KOPT-K1 (cell line): ENCODE measurements at regions not wholly inside any gene's neighbourhood (a gene's known extent, or its start where the extent isn't known, plus 50 kb on each side); places are given as distances from the start of the nearest gene placed in this dataset.
"Not testable (repeated sequence)": the region's sequence is repeated elsewhere in the genome, so short reads cannot be mapped to it uniquely, and the experiment has no call there.

Experiments used
- H3K27ac ChIP-seq: fragments of 200-600 bp; sonication (generic); 2 replicates; pipeline ENCODE4 v1.5.1; 2016; ENCODE audit warnings: antibody characterized with exemption, mild to moderate bottlenecking, low read depth, low read length; ENCODE audit not compliant: poor library complexity, severe bottlenecking
- H3K36me3 ChIP-seq: fragments of 200-600 bp; sonication (generic); 2 replicates; pipeline ENCODE4 v1.5.1; 2017; ENCODE audit warnings: antibody characterized with exemption, mild to moderate bottlenecking, low read length, moderate library complexity; ENCODE audit not compliant: insufficient read depth
- H3K9me3 ChIP-seq: fragments of 200-600 bp; sonication (generic); 2 replicates; pipeline ENCODE4 v1.5.1; 2017; ENCODE audit warnings: antibody characterized with exemption, low read length, mild to moderate bottlenecking; ENCODE audit not compliant: insufficient read depth, poor library complexity, severe bottlenecking

- Histone ChIP-seq H3K36me3 (no peaks in the 10 kb centered on the region), H3K9me3 (no peaks in the 10 kb centered on the region), H3K27ac (no peak overlapping the region)
Measured at GRCh38 chr12:85405262-85405661, 125.2 kb downstream of the ALX1 start.

GRCh38 chr12:85405781-85406522 lies 125.9 kb downstream of the ALX1 start:
- Histone ChIP-seq H3K9me3 (no peaks in the 10 kb centered on the region), H3K36me3 (no peaks in the 10 kb centered on the region), H3K27ac (no peak overlapping the region)

GRCh38 chr12:85413266-85413665 lies 133.2 kb downstream of the ALX1 start:
- Histone ChIP-seq H3K27ac (no peak overlapping the region), H3K36me3 (no peaks in the 10 kb centered on the region), H3K9me3 (no peaks in the 10 kb centered on the region)

DNA sequence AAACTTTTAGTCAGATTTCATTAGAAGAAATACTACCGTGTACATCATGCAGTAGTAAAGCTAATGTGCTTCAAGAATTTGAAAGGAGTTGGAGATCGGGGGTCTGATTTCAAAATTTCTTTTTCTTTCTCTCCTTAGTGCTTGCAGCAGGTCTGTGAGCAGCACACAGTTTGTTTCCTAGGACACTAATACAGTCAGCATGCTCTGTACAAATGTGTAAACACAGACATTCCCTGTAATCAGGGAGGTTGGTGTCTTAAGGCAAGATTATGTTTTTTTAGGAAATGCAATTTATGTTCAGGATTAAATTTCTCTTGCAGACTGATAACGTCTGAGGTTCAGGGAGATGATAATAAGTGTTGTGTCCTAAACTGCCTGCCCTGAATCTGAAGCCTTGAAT lies 142.7 kb downstream of the ALX1 start:
- Histone ChIP-seq H3K27ac (no peak overlapping the region), H3K36me3 (no peaks in the 10 kb centered on the region), H3K9me3 (no peaks in the 10 kb centered on the region)

DNA sequence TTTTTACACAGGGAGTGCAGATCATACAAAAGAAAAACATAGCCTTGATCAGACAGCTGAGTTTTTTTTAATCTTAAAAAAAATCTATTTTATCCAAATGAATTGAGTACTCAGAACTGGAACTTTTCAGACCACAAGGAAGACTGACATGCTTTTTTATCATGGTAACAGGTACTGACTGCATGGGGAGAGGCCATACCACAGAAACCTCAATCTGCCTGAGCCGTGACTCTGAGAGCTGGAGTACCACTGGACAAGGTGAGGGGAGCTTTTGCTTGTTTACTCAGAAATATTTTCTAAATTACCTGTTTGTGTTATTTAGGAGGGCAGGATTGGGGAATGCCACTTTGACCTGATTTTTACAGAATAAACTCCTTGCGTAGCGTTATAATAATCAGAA lies 143.9 kb downstream of the ALX1 start:
- no peaks in the 10 kb centered on the region for H3K36me3 ChIP-seq
- H3K9me3 ChIP-seq = no peaks in the 10 kb centered on the region
- no peak overlapping the region for H3K27ac ChIP-seq

DNA sequence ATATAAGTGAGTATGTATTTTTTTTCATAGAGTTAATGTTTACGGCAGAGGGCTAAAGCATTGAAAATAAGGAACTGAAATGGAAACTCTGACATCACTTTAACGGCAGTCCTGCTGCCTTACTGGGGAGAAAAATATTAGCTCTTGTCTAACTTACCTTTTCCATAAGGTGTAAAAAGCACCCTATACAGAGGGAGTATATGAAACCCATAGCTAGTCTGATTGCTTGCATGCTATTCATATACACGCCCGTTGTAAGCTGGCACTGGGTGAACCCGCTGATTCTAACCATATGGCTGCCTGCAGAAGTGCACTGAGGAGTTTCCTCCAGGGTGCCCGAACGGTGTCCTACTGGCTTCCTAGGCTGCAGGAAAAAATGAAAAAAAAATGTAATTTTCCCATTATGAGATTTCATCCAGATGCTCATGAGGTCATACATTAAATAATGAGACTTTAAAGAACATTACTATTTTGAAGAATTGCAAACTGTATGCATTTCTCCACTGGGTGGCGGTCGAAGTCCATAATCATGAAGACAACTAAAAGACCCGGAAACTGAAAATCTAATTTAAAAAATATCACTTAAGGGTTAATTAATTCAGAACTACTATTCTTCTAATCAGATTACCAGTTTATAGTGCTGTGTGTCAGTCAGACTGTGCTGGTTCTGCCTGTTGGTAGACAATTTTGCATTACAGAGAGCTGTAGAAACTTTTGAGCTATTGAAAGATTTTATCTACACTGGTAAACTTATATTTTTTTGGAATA lies 144.7 kb downstream of the ALX1 start:
- Histone ChIP-seq H3K36me3 (no peaks in the 10 kb centered on the region), H3K27ac (no peak overlapping the region), H3K9me3 (no peaks in the 10 kb centered on the region)

- Histone ChIP-seq H3K36me3 (no peaks in the 10 kb centered on the region), H3K27ac (no peak overlapping the region), H3K9me3 (no peaks in the 10 kb centered on the region)
Measured at GRCh38 chr12:85425349-85425612, 145.3 kb downstream of the ALX1 start.

GRCh38 chr12:85425926-85426325 lies 145.9 kb downstream of the ALX1 start:
- no peaks in the 10 kb centered on the region for H3K9me3 ChIP-seq
- H3K27ac ChIP-seq = no peak overlapping the region
- H3K36me3 ChIP-seq = no peaks in the 10 kb centered on the region

- H3K27ac ChIP-seq, H3K36me3 ChIP-seq, H3K9me3 ChIP-seq: not testable (repeated sequence)
Measured at GRCh38 chr12:85433148-85433547, 153.1 kb downstream of the ALX1 start.

DNA sequence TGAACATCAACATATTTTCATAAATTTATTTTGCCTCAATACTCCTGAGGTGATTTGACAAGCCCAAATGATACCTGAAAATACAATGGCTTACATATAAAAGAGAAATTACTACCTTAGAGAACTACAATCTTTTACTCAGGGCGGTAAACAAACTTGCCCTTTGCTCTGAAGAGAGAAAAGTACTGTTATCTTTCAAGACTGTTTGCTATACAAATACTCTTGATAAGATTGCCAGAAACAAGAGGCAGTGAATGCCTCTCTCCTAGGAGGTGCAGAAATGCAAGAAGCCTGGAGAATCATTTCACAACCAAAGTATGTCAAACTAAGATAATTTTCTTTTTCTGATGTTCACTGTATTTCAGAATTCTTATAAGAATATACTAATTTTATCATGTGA lies 160.3 kb downstream of the ALX1 start:
- Histone ChIP-seq H3K27ac (no peak overlapping the region), H3K36me3 (no peaks in the 10 kb centered on the region), H3K9me3 (no peaks in the 10 kb centered on the region)

DNA sequence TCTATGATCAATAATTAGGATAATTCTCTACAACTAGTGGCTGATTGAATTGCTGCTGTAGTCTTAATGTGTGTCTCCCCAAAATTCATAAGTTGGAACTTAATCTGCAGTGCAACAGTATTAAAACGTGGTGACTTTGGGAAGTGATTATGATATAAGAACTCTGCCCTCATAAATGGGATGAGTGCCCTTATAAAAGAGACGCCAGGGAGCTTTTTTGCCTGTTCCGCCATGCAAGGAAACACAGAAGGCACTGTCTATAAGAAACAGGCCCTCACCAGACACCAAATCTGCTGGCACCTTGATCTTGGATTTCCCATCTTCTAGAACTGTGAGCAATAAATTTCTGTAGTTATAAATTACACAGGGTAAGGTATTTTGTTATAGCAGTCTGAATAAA lies 161.0 kb downstream of the ALX1 start:
- Histone ChIP-seq H3K27ac (no peak overlapping the region), H3K36me3 (no peaks in the 10 kb centered on the region), H3K9me3 (no peaks in the 10 kb centered on the region)

DNA sequence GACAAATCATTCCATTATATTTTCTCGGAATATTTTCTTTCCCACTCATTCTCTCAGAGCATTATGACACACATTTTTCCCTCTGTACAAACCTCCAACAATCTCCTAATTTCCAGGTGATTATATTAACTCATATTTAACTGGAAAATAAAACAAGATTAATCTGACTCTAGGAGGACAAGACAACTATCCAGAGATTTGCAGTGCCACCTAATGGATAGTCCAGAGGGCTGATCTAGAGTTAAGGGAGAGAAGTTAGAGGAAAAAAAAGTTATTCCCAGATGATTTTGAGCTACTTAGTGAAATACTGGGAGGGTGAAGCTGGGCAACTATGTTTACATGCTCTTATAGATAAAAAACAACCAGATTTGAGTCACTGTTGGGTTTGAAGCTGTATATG lies 161.7 kb downstream of the ALX1 start:
- no peaks in the 10 kb centered on the region for H3K9me3 ChIP-seq
- H3K27ac ChIP-seq = no peak overlapping the region
- no peaks in the 10 kb centered on the region for H3K36me3 ChIP-seq

DNA sequence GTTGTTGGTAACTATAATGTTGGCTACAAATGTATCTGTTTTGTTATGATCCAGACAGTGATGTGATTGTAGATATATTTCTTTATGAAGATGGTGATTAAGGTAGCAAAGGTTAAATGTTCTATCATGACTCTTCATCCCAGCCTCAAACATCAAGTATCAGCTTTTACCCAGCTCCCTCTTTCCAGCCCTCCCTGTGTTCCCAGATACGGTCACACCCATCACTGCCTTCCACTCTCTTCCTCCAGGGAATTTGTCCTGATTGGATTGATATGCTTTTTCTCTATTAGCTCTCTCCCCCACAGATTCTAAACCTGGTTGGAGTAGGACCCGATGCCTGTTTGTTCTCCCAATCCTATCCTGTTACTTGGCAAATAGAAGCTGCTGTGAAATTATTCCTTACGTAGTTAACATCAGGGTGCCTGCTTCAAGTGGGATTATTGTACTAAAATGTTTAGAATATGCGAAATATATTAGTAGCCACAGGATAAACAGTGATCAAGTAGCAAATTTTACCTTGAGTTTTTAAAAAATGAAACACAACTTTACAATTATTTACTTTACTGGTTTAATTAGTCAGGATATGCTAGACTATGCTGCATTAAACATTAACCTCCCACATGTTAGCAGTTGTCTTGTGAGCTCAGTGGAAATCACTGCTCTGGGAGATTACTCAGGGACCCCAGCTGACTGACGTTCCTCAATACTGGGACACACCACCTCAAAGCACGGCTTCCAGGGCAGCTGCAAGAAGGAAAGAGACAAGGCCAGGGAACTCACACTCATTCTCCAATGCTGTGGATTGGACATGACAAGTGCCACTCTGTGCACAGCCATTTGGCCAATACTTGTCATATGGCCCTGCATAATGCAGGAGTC lies 165.3 kb downstream of the ALX1 start:
- Histone ChIP-seq H3K27ac (no peak overlapping the region), H3K9me3 (no peaks in the 10 kb centered on the region), H3K36me3 (no peaks in the 10 kb centered on the region)

- Histone ChIP-seq H3K36me3 (no peaks in the 10 kb centered on the region), H3K27ac (no peak overlapping the region), H3K9me3 (no peaks in the 10 kb centered on the region)
Measured at GRCh38 chr12:85448031-85448430, 168.0 kb downstream of the ALX1 start.

DNA sequence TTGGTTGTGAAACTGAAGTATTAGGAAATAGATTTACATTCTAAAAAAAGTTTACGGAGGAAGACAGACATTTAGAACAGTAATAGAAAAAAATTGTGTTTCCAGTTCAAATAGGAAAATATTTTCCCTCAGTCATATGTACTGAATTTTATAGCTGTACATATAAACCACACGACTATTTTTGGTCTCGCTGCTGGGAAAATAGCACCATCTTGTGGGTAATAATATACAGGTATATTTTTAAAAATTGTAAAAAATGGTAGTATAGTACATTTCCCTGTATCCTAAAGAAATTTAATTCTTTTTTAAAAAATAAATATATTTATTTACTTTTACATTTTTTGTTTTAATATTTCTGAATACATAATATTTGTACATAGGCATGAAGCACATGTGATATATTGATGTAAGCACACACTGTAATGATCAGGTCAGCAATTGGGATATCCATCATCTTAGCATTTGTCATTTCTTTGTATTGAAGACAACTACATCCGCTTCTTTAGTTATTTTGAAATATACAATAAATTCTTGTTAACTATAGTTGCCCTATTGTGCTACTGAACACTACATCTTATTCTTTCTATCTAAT lies 168.6 kb downstream of the ALX1 start:
- H3K9me3 ChIP-seq = no peaks in the 10 kb centered on the region
- H3K36me3 ChIP-seq = no peaks in the 10 kb centered on the region
- H3K27ac ChIP-seq = no peak overlapping the region
